Transverse colon (tissue), 4 donors: ENCODE measurements at regions not wholly inside any gene's neighbourhood (a gene's known extent, or its start where the extent isn't known, plus 50 kb on each side); places are given as distances from the start of the nearest gene placed in this dataset.

Experiments
- DNase-seq: peaks from one replicate; pipeline ENCODE4 v3.0.0-alpha.2; 2019
- H3K27ac ChIP-seq, 4 donors: fragments of 200-600 bp; sonication (generic); 2 replicates each; pipeline ENCODE4 v1.5.1; 2016 to 2018; ENCODE audit warnings: inconsistent platforms in 4 of 4
- H3K27me3 ChIP-seq: fragments of 200-600 bp; sonication (generic); 2 replicates; pipeline ENCODE4 v1.5.1; 2017; ENCODE audit warnings: inconsistent platforms
- H3K36me3 ChIP-seq, 4 donors: fragments of 200-600 bp; sonication (generic); 2 replicates each; pipeline ENCODE4 v1.5.1; 2017 to 2019; ENCODE audit warnings: inconsistent platforms in 4 of 4
- H3K4me1 ChIP-seq, 4 donors: fragments of 200-600 bp; sonication (generic); 2 replicates each; pipeline ENCODE4 v1.5.1; 2017 to 2020; ENCODE audit warnings: inconsistent platforms in 4 of 4
- H3K4me3 ChIP-seq, 4 donors: fragments of 200-600 bp; sonication (generic); 1 replicate in 1 of 4; 2 replicates in 3 of 4; pipeline versions ENCODE4 v1.5.1 to v1.6.1; 2017 to 2019; ENCODE audit warnings: inconsistent platforms in 4 of 4
- H3K9me3 ChIP-seq, 2 donors: fragments of 200-600 bp; sonication (generic); 2 replicates each; pipeline ENCODE4 v1.5.1; 2017 to 2019; ENCODE audit warnings: inconsistent platforms in 2 of 2
- EP300 ChIP-seq: sonication (generic); formaldehyde crosslinking; IDR thresholded peaks from one replicate; pipeline ENCODE4 v1.6.1; 2017; ENCODE audit warnings: antibody characterized with exemption, low read depth
- POLR2A ChIP-seq: fragments of 450-650 bp; IDR thresholded peaks from one replicate; pipeline ENCODE4 v1.6.1; 2016; ENCODE audit warnings: antibody characterized with exemption, mild to moderate bottlenecking, moderate library complexity
- POLR2AphosphoS5 ChIP-seq, 3 donors: sonication (generic); formaldehyde crosslinking; IDR thresholded peaks; one replicate each; pipeline ENCODE4 v1.6.1; 2016; ENCODE audit warnings: antibody characterized with exemption in 3 of 3
- WGBS, 2 donors: methylation state at CpG; one replicate each; pipeline ENCODE4 v1.1.5; 2018; ENCODE audit warnings: low coverage in 1 of 2; 5-methylcytosine and 5-hydroxymethylcytosine counted together
- in situ Hi-C, 4 donors: fragments of 200-750 bp; cut with MboI; loops; one replicate each; pipeline versions ENCODE4 v1.15.0 to v1.15.1; 2017; ENCODE audit warnings: low sequenced_read_pairs in 3 of 4, low pct_ligation_motif_present in 1 of 4, low pct_unique_long_range_greater_than_20kb in 1 of 4
- intact Hi-C: fragments of 100-400 bp; cut with DNase I; formaldehyde crosslinking; loops from one replicate; pipeline ENCODE4 v1.15.1; 2023; ENCODE audit warnings: low total_unique reads
- TF ChIP-seq, protein P1 (sequence below), 5 experiments: fragments of 200-600 bp in 3 of 5; fragments of 450-650 bp in 2 of 5; sonication (generic) in 3 of 5; IDR thresholded peaks; 1 replicate in 2 of 5; 2 replicates in 3 of 5; pipeline ENCODE4 v1.5.1; 2016 to 2017; ENCODE audit warnings: antibody characterized with exemption in 5 of 5, inconsistent platforms in 3 of 5, mild to moderate bottlenecking in 2 of 5, moderate library complexity in 1 of 5

DNA sequence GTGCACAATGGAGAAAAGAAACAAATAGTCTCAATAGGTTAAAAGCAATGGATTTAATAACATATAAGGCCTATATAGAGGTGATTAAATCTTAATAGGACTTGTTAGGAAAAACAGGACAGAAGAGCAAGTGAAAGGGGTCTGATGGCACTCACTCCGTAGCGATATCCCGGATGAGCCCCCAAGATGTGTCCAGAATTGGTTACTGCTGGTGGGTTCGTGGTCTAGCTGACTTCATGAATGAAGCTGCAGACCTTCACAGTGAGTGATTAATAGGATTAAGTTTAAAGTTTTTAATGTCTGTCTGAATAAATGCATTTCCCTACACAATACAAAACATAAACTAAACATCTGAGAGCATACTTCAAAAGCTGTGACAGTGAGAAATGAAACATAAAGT, 110.4 kb upstream of the FAM174A start:
- Histone ChIP-seq H3K27ac (no peak overlapping the region), H3K4me3 (no peak overlapping the region), H3K9me3 (peaks cover 16 to 18% of the 10 kb centered on the region in 2 donors), H3K27me3 (no peaks in the 10 kb centered on the region), H3K4me1 (no peaks in the 10 kb centered on the region), H3K36me3 (no peaks in the 10 kb centered on the region)
- TF ChIP-seq POLR2AphosphoS5 (IDR thresholded peaks at IDR 0.05) (no peak), POLR2A (no peak), EP300 (no peak)
- TF ChIP-seq, protein P1, sequence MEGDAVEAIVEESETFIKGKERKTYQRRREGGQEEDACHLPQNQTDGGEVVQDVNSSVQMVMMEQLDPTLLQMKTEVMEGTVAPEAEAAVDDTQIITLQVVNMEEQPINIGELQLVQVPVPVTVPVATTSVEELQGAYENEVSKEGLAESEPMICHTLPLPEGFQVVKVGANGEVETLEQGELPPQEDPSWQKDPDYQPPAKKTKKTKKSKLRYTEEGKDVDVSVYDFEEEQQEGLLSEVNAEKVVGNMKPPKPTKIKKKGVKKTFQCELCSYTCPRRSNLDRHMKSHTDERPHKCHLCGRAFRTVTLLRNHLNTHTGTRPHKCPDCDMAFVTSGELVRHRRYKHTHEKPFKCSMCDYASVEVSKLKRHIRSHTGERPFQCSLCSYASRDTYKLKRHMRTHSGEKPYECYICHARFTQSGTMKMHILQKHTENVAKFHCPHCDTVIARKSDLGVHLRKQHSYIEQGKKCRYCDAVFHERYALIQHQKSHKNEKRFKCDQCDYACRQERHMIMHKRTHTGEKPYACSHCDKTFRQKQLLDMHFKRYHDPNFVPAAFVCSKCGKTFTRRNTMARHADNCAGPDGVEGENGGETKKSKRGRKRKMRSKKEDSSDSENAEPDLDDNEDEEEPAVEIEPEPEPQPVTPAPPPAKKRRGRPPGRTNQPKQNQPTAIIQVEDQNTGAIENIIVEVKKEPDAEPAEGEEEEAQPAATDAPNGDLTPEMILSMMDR (IDR thresholded peaks at IDR 0.05), result no peak
- WGBS, 2 donors, result 87 to 94% methylated on average over 4 of the region's 4 CpGs
- intact Hi-C loops, result no loop called here
- in situ Hi-C loops, result no loop called here
- no peak for DNase-seq

DNA sequence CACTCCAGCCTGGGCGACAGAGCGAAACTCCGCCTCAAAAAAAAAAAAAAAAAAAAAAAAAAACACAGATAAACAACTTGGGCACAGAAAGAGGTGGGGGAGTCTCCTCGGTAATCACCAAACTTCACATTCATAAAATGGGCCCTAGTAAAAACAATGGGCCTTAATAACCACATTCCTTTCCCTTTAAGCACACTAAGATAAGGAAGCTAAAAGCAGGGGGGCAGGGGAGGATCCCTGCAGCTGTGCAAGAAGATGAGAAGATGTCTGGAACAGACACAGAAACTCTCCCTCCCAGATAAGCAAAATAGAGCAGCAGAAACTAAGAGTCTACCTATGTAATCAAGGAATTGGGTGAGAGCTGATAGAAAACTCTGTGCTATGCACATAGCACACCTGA, 111.2 kb upstream of the FAM174A start:
- in situ Hi-C loops, result no loop called here
- Histone ChIP-seq H3K27ac (no peak overlapping the region), H3K27me3 (no peaks in the 10 kb centered on the region), H3K36me3 (no peaks in the 10 kb centered on the region), H3K4me3 (no peak overlapping the region), H3K4me1 (no peaks in the 10 kb centered on the region), H3K9me3 (peaks cover 16 to 18% of the 10 kb centered on the region in 2 donors)
- intact Hi-C loops, result no loop called here
- WGBS, 2 donors, result 43% methylated on average over 1 of the region's 4 CpGs; no CpG with 5 or more reads in 1 of the 2 donors
- no peak for DNase-seq
- TF ChIP-seq, protein P1 (IDR thresholded peaks at IDR 0.05), result no peak
- TF ChIP-seq POLR2AphosphoS5 (IDR thresholded peaks at IDR 0.05), result no peak
- no peak for TF ChIP-seq EP300
- no peak for TF ChIP-seq POLR2A

DNA sequence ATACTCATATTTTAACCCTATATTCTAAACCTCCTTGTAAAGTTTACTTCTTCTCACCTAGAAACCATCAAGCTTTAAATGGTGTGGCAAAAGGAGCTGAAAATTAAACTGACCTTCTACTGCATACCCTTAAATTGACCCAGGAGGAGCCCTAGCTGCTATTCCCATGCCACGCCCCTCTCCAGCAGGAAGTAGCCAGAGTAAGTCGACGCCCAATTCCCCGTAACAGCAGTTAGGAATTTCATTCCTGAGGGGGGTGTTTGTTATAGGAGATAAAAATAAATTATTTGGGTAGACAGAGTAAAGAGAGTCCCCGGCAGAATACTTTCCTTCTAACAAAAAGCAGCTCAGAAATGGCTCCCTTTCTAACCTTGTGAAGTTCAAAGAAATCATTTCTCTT, 111.8 kb upstream of the FAM174A start:
- in situ Hi-C loops, result no loop called here
- Histone ChIP-seq H3K4me3 (no peak overlapping the region), H3K27me3 (no peaks in the 10 kb centered on the region), H3K27ac (no peak overlapping the region), H3K4me1 (no peaks in the 10 kb centered on the region), H3K36me3 (no peaks in the 10 kb centered on the region), H3K9me3 (peaks cover 16 to 18% of the 10 kb centered on the region in 2 donors)
- intact Hi-C loops, result no loop called here
- TF ChIP-seq, protein P1 (IDR thresholded peaks at IDR 0.05), result no peak
- TF ChIP-seq EP300 (no peak), POLR2A (no peak), POLR2AphosphoS5 (IDR thresholded peaks at IDR 0.05) (no peak)
- WGBS, 2 donors, result 62 to 76% methylated on average over 5 of the region's 5 CpGs
- no peak for DNase-seq

DNA sequence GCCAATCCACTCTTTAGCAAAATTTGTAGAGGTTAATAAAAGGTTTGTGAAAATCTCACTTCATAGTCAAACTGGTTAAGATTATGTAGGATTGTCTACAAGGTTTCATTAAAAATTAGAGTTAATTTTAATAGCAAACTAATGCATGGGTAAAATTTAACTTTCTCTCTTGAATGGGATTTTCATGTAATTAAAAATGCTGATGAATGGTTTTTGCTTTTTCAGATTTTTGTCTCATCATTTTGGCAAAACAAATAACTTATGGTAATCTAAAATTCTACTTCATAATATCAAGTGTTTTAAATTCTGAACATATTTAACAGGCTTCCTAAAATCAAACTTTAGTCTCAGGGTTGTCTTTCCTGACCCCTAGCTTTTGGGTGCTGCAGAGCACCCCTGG, 113.8 kb upstream of the FAM174A start:
- no peak for DNase-seq
- TF ChIP-seq EP300 (no peak), POLR2A (no peak)
- TF ChIP-seq, protein P1 (IDR thresholded peaks at IDR 0.05), result no peak
- no peaks in the 10 kb centered on the region for H3K36me3 ChIP-seq
- in situ Hi-C loops, result no loop called here
- H3K9me3 ChIP-seq, result peaks cover 16 to 18% of the 10 kb centered on the region in 2 donors
- no peak overlapping the region for H3K27ac ChIP-seq
- no peak overlapping the region for H3K4me3 ChIP-seq
- H3K4me1 ChIP-seq, result no peaks in the 10 kb centered on the region
- intact Hi-C loops, result no loop called here
- H3K27me3 ChIP-seq, result no peaks in the 10 kb centered on the region
